IPS-NIHi11 (cell line): ENCODE measurements at regions not wholly inside any gene's neighbourhood (a gene's known extent, or its start where the extent isn't known, plus 50 kb on each side); places are given as distances from the start of the nearest gene placed in this dataset.

Experiments used
- DNase-seq: peaks from one replicate; pipeline ENCODE4 v3.0.0; 2012; ENCODE audit warnings: mixed read lengths, low spot score

- DNase-seq, result no peak
Observed at GRCh38 chr1:8267307-8267706, 50.6 kb upstream of the SLC45A1 start.

DNA sequence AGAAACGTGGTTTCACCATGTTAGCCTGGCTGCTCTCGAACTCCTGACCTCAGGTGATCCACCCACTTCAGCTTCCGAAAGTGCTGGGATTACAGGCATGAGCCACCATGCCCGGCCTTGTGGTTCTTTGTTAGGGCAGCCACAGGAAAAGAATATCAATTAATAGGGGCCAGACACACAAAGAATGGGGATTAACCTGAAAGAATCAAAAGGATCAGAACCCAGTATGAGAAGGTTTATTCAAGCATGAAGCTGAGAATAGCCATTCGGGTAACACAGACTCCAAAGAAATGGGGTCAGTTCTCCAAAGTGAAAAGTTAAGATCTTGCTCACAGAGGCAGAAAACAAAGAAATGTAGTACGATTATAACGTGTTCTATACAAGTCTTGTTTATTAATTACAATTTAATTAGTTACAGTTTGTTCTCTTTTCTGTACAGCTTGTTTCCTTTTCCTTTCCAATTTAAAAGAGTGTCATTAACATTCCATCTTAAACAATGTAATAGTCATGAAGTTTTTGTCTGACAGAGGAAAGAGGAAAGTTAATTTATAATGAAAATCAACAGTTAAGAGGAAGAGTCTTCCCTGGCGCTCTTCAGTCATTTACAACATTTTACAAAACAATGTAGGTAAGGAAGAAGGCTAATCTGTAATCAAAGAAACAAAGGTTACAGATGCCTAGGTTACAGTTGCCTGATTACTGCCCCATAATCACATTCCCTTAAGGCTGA, 51.3 kb upstream of the SLC45A1 start:
- DNase-seq, result no peak

DNA sequence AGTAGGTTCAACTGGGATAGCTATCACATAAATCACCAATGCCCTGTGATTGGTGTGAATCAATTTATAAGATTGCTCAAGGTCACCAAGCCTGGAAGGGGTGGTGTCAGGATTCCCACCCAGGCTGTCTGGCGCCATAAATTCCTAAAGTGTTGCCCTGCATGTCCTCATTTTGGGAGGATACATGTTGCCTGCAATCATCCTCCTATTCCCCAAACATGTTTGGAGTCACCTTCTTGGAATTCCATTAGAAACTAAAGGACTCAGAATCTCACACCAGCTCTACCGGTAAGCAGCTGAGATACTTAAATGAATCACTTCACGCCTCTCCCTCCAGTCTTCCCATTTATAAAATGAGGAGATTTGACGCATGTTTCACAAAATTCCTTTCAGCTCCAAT, 54.1 kb upstream of the SLC45A1 start:
- no peak for DNase-seq

- DNase-seq, result no peak
Observed at GRCh38 chr1:8261398-8261762, 56.5 kb upstream of the SLC45A1 start.

GRCh38 chr1:8259498-8260290, 58.2 kb upstream of the SLC45A1 start:
- no peak for DNase-seq

DNA sequence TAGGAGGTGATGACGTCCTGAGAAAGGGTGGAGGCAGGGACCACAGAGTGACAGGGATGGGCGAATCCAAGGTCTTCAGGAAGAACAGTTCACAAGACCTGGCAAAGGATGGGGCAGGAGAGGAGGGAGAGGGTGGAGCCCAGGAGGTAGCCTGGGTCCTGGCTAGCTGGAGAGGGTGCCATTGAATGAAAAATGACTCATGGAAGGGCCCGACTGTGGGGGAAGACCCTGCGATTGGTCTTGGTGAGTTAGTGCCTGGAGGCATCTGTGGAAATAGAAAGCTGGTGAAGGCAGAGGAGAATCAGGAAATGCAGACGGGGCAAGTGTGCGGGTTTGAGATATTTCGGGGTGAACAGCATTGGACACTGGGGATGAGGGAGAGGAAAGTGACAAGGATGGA, 60.3 kb upstream of the SLC45A1 start:
- DNase-seq, result no peak

- DNase-seq, result no peak
Observed at GRCh38 chr1:8256321-8256720, 61.6 kb upstream of the SLC45A1 start.

DNA sequence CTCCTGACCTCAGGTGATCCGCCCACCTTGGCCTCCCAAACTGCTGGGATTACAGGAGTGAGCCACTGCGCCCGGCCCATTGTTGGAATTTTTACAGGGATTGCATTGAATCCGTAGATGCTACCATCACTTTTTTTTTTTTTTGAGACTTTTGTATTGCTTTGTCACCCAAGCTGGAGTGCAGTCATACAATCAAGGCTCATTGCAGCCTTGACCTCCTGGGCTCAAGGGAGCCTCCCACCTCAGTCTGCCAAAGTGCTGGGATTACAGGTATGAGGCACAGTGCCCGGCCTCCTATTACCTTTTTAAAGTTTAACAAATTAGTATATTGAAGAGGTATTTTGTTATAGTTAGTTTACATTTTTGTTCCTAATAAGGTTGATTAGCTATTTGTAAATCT, 62.2 kb upstream of the SLC45A1 start:
- no peak for DNase-seq

DNA sequence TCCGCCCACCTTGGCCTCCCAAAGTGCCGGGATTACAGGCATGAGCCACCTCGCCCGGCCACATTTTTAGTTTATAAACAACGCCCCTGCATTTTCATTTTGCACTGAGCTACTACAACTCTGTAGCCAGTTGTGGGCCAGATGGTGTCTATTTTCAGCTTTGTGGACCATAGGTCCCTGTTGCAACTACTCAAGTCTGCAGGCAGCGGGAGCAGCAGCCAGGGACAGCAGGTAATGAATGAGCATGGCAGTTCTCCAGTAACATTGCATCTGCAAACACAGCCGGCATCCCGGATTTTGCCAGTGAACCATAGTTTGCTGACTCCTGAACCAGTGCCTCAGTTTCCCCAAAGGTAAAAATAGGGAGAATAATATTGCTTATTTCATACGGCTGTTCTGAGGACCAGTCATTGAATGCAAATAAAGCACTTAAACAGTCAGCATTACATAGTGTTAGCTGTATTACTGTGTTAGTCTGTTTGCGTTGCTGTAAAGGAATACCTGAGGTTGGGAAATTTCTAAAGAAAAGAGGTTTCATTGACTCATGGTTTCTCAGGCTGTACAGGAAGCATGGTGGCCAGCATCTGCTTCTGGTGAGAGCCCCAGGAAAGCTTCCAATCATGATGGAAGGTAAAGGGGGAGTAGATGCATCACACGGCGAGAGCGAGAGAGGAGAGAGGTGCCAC, 65.5 kb upstream of the SLC45A1 start:
- DNase-seq, result no peak

DNA sequence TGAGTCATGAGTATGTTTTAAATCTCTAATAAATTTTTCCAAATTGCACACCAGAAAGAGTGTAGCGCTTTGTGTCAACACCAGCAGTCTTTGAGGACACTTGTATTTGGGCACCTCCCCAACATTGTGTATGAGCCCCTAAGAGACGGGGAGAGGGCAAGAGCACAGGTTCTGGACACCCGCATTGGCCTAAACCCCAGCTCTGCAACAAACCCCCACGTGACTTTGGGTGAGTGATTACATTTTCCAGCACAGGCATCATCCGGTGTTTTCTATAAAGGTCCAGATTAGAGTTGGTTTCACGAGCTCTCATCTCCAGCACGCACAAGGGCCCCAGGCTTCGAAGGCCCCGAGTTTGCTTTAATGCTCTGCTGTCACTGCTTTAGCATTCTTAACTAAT, 66.3 kb upstream of the SLC45A1 start:
- DNase-seq, result no peak

DNA sequence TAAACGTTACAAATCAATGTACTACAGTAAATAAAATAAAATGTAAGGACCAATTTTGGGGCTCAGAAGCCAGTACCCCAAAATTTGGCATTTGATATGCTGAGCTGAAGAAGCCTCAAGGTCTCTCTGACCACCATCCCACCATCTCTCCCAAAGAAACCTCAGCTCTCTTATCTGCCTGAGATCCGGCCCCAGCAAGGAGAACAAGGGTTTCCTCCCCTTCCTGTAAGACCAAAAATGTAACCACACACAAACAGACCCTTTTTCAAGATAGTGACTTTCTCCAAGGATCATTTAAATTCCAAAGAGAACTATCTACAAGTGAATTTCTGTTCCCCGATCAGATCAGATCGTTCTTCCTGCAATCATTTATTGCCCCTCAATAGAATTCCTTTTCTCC, 68.1 kb upstream of the SLC45A1 start:
- no peak for DNase-seq

- no peak for DNase-seq
Observed at GRCh38 chr1:8247811-8248436, 70.0 kb upstream of the SLC45A1 start.

- DNase-seq, result no peak
Observed at GRCh38 chr1:8244304-8244703, 73.6 kb upstream of the SLC45A1 start.

GRCh38 chr1:8242498-8242897, 75.4 kb upstream of the SLC45A1 start:
- DNase-seq, result no peak

GRCh38 chr1:8241417-8242014, 76.4 kb upstream of the SLC45A1 start:
- no peak for DNase-seq

DNA sequence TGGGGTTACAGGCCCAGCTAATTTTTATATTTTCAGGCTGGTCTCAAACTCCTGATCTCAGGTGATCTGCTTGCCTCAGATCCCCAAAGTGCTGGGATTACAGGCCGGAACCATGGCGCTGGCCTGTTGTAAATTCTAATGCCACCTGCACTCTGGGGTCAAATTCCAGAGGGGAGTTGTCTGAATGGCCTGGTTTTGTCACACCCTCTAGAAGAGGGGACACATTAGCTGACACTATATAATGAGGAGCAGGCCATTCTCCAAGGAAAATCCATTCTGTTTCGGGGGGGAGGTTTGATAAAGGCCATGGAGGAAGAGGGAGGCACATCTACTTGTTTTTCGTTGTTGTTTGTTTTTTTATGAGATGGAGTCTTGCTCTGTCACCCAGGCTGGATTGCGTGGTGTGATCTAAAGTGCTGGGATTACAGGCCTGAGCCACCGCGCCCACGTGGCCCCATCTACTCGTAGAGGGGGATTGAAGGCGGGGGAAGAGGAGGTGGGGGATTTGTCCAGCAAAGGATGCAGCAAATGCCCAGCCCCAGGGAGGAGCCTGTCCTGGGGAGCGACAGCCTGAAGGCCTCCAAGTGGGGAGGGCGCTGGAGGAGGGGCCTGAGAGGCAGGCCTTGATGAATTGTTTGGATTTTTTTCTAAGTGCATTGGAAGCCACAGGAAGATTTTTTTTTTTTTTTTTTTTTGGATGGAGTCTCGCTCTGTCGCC, 78.4 kb upstream of the SLC45A1 start:
- peak; percentile 61 for DNase-seq

DNA sequence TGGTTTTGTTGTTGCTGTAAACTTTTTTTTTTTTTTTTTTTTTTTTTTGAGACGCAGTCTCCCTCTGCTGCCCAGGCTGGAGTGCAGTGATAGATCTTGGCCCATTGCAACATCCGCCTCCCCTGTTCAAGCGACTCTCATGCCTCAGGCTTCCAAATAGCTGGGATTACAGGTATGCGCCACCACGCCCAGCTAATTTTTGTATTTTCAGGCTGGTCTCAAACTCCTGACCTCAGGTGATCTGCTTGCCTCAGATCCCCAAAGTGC, 78.9 kb upstream of the SLC45A1 start:
- no peak for DNase-seq

DNA sequence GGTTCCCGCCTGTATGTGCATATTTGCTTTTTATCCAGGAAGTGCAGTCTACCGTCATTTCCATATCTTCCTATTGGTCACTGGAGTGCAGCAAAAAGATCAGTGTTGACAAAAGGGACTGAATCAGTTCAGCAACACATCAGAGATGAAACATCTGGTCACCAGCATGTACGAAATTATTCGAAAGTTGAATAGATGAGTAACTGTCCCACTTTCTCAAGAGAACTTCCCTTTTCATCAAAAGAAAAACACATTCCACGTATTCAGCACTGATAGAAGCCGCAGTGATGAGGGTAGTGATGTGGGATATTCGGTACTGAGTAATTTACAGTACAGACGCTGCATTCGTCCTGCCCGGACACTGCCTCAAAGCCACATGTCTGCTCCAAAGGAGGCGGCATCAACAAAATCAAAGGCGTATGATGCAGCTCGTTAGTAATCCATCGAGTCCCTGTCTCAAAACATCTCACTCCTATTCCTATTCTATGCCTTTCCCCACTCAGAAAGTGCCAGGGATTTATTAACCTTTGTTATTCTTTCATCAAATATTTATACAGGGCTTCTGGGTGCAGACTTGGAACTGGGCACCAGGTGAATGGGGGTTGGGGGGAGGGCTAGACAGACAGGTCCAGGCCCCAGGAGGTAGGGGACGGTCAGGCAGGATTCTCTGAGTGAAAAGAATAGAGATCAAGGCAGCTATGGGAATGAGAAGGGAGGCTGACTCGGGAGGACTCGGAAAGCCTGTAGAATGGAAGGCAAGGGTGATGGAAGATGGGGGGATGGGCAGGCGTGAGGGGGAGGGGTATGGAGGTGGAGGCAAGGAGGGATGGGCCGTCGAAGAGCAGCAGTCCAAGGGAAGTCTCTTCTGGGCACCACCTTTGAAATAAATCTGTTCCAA, 79.5 kb upstream of the SLC45A1 start:
- DNase-seq, result no peak

- no peak for DNase-seq
Observed at GRCh38 chr1:8232036-8232757, 85.7 kb upstream of the SLC45A1 start.

DNA sequence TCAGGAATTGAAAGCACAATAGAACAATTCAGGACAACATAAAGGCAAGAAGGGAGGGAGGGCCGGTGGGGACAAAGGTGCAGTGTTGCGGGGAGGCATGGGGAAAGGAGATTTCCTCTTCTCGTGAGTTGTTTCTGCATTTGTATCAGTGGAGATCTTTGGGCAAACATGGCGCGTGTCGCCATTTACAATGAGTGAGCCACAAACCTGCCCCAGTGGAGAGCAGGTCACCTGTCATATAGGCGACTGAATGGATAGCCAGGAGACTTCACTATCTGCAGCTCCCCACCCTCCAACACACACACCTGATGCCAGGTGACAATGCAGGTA, 87.7 kb upstream of the SLC45A1 start:
- no peak for DNase-seq
